ENCODE measurements at regions not wholly inside any gene's neighbourhood (a gene's known extent, or its start where the extent isn't known, plus 50 kb on each side); places are given as distances from the start of the nearest gene placed in this dataset.

DNA sequence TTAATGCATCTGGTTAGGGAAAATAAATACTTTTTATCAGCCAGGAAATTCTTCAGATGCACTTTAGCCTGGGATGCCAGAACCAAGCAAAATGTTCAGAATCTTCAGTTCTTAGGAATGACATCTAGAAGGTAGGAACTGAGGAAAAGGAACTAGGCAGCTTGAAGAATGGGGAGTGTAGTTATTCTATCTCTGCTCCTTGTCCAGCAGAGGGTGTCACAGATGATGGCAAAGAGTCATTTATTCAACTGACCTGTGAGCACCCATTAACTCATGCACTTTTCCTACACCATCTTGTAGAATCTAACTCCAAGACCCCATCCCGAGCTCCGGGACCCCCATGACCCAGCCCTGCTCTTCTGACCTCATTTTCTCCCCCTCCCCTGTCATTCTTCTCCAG is 122.1 kb upstream of the ISX start:
- DNase-seq = no peak

DNA sequence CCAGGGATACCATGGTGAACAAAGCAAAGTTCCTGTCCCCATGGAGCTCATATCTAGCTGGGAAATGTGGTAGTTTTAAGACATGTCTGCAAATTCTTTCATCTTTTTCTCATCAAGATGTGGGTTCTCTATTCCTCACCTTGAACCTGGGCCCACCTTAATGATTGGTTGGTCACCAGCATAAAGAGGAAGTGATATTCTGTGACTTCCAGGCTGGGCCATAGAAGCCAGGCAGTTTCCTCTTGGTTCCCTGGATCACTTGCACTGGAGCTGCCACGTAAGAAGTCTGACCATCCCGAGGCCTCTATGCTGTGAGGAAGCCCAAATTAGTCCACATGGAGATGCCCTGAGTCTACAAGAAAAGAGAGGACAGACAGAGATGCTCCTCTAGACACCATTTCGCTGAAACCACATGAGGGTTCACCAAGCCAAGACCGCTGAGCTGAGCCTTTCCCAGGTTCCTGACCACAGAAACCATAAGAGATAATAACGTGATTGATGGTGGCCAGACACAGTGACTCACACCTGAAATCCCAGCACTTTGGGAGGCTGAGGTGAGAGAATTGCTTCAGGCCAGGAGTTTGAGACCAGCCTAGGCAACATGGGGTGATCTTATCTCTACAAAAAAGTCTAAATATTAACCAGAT is 119.5 kb upstream of the ISX start:
- no peak for DNase-seq

DNA sequence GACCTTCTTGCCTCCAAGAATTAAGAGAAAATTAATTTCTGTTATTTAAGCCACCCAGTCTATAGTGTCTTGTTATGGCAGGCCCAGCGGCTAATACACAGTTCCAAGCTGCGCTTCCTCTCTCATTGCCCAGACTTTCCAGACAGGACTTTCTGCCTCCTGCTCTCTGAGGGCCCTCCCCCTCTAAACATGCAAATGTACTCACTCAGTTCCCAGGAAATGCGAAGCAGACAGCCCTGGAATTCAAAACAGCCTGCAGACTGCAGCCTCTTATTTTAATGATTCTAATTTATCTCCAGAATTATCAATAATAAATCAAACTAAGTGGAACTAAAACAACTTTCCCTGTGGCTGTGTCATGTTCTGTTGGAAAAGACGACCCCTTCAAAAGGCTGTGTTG is 115.5 kb upstream of the ISX start:
- no peak for DNase-seq

DNA sequence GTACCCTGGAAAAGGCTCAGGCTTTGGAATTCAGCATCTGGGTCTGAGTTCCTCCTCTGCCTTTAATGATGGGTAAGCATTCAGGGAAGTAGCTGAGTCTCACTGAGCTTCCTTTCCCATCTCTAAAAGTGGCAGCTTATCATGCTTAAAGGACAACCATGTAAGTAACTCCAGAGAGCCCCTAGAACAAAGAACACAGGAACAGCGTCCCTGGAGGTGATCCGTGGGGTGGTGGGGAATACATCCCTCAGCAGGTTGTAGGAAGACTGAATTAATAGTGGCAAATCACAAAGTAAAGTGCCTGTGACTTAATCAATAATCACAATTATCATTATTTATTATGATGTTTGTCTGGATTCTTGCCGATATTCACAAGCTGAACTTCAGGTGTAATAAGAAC is 114.7 kb upstream of the ISX start:
- DNase-seq = no peak

DNA sequence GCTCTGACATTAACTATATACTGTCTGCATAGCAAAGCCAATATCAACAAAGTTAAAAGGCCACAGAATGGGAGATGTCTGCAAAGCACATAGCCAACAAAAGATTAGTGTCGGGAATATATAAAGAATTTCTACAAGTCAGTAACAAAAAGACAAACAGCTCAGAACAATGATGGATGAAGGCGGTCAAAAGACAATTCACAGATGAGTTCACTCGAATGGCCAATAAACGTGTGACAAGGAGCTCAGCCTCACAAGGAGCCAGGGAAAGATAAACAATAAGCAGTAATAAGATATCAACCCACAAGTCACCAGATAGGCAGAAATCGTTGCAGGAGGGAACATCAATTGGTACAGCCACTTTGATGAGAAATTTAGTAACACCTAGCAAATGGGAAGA is 106.0 kb upstream of the ISX start:
- DNase-seq = no peak

DNA sequence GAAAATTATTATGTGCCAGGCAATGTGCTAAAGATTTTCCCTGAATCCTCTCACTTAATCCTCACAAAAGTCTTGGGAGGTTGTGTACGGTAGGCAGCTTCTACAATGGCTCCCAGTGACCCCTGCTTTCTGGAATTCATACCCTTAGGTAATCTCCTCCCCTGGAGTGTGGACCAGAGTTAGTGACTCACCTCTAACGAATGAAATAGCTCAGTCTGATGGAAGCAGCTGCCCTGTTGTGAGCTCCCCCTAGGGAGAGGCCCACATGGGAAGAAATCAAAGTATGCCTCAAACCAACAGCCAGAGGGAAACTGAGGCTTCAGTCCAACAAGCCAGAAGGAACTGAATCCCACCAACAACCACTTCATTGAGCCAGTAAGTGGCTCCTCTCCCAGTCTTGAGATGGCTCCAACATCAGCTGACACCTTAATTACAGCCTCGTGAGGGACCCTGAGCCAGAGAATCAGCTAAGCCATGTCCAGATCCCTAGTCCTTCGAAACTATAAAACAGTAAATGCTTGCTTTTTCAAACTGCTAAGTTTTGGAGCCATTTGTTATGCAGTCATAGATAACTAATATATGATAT is 98.9 kb upstream of the ISX start:
- DNase-seq = no peak

DNA sequence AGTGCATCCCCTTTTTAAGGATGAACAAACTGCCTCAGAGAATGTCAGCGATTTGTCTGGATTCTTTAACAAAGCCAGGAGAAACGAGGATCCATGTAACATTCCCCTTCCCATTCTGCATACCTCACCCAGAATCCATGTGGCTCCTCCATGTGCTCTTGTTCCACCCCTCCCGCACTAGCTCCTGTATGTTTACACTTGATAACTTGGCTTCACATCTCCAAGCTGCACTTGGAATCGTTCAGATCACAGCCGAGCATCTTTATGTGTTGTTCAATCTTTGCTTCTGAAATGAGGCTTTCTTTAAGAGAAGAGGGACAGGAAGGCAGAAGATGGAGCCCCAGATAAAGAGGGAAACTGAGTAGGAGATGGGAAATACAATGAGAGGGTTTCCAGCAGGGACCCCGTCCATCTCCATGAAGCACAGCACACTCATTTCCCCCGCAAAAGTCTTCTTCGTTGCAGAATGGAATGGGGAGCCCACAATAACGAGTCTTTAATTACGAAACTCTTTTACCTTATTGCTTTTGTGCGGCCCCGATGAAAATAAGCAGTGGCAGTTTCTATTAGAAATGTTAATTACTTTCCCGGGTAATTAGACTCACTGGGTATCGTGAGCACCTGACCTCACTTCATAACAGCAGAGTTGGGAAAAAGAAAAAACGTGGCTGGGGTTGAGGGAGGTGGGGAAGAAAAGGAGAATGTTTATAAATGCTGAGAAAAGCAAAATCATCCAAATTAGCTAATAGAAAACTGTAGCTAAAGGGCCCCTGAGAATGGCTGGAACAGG is 96.8 kb upstream of the ISX start:
- DNase-seq = no peak

DNA sequence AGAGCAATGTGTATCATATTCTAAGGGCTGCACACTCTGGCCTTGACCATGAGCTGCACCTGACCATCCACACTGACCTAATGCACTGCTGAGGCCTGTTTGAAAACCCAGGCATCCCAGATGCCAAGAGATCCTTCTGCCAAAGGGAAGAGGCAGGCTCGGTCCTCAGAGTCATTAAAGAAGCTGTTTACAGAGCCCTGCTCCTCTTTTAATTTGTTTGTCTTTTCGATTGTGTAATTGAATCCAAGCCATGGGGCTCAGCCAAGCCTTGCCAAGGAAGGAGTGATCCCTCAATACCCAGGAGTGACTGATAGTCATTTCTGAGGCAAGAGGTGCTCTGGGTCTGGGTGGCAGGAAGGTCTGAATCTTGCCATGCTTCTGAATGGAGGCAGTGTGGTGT is 94.5 kb upstream of the ISX start:
- no peak for DNase-seq

DNA sequence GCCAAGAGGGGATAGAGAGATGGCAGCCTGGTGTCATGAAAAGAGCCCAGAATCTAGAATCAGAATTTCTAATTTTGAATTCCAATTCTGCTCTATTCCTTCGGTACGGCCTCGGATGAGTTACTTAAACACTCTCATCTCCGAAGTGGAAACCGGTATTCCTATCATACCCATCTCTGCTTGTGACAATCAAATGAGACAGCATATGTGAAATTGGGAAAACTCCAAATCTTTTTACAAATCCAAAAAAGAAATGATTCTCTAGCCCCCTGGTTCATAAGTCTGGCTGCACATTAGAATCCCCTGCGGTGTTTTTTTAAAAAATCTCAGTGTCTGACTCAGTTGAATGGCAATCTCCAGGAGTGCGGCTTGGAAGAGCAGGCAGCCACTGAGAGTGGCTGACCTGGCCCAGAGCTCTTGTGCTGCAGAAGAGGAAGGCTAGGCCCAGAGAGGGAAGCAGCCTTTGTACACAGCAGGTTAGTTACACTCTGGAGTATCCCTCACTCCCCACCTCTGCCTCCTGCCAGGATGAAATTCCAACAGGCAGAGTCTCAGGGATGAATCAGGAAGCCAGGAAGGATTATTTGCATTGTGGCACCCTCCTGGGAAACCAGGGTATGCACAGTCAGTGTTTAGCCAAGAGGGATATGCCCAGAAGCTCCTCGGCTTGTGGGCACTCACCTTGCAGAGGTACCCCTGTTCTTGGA is 93.6 kb upstream of the ISX start:
- DNase-seq = no peak

DNA sequence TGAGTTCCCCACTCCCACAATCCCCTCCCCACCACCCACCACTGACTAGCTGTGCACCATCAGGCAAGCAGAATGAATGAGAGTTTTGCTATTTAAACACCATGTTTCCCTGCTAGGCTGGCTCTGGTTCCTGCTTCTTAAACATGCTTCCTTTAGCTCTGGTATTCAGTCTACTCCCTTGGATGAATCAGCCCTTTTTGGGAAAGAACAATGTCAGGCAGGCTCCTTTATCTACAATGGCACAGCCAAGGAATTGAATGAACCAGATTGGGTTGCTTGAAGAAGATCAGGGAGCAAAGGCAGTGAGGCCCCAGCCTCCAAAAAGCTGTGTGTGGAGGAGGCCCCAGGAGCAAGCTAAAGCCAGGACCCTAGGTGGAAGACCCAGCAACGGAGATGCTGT is 92.9 kb upstream of the ISX start:
- no peak for DNase-seq

DNA sequence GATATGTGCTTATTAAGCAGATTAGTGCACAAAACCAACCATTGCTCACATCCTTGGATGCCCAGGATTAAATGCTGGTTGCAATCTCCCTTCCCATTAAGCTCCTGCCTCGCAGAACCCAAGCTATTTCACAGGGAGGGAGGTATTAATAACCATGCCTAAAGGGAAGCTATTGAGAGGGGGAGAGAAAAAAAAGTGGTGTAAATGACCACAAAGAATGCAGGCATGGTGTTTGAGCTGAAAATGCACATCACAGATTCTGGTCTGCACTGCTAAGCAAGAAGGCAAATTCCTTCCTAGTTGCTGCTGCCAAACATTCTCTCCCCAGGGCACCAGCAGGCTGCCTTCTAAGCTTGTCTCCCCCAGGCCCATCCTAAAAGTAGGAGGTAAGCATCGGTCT is 92.0 kb upstream of the ISX start:
- no peak for DNase-seq

DNA sequence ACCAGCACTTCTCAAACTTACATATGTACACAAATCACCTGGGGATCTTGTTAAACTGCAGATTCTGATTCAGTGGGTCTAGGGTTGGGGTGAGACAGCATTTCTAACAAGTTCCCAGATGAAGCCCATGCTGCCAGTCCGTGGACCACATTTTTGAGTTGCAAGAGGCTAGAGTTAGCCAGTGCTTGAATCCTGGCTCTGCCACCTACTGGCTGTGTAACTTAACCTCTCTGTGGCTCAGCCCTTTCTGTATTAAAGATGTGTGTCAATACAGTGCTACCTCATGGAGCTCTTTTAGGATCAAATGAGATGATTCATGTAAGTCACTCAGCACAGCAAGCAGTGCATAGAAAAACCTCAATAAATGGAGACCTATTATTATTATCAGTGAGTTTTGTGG is 90.2 kb upstream of the ISX start:
- DNase-seq = no peak

DNA sequence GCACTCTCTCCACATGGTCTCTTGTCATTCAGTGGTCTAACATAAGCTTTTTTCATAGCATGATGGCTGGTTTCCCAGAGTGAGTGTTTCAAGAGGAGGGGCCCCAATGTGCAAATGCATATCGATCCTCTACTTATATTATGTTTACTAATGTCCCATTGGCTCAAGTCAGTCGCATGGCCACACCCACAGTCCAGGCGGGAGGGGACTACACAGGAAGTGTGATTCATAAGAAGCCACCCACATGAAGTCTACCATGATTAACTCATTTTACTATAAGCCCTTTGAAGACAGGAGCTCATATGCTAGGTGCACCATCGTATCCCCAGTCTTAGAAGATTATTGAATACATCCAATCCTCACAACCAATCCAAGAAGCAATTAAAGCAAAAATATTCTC is 89.5 kb upstream of the ISX start:
- DNase-seq = no peak

DNA sequence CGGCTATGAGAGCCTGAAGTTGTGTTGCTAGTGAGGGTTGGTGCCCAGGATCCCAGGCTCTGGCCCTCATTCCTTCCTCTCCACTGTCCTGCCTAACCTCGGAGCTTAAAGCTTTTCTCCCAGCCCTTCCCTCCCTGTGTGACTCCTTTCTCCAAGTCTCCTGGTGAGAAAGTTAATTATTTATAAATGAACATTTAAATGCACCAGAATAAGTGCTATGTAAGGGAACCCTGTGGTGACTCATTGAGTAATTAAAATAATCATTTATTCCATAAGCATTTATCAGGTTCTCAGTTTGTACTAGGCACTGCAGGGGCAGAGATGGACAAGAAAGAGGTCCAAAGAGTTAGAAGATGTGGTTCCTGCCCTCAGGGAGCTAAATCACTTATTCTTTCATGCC is 89.1 kb upstream of the ISX start:
- DNase-seq = no peak

DNA sequence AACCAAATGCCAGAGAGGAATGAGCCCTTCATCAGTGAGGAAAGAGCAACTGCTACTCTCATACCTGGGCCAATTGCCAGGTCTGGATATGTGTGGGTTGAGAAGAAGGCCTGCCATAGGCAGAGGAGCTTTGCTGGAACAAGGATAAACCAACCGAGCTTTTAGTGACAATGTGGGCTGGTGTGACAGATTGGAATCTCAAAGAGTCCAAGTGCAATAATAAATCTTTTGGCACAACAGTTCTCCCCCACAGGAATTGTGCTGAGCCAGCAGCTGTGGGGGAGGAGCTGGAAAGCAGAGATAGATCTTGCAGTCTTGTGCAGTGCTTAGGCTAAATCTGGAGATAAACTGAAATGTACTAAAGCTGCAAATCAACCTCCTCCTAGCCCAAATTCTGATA is 79.4 kb upstream of the ISX start:
- DNase-seq = no peak

DNA sequence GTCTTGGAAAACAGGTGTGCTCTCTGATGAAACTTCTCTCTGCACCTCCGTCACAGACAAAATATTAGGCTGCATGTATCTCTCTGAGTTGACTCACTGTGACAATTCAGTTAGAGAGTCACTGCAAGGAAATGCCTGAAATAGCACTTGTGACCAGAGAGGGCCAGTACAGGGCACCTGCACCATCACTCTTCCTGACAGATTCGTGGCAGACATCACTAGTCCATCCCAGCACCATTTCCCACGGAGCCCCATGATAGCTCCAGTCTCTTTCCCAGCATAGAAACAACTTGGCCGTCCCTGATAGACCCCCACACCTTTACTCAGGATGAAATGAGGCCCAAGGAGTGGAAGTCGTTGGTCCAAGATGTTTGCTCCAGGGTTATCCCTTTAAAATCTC is 73.3 kb upstream of the ISX start:
- DNase-seq = no peak

DNA sequence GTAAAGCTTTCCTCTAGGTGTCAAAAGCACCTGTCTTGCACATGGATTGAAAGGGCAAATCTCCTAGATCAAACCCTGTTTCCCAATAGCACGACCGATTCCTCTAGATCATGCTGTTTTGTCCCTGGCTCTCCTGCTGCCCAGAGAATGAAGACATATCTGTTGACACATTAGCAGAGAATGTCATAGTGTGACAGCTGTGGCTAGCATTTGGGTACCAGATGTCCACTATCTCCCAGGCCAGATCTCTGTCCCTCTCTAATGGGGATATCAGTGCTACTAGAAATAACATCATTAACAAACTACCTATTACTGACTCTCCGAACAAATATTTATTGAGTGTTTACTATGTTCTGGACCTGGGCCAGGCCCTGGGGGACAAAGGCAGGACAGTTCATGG is 72.4 kb upstream of the ISX start:
- DNase-seq = no peak

DNA sequence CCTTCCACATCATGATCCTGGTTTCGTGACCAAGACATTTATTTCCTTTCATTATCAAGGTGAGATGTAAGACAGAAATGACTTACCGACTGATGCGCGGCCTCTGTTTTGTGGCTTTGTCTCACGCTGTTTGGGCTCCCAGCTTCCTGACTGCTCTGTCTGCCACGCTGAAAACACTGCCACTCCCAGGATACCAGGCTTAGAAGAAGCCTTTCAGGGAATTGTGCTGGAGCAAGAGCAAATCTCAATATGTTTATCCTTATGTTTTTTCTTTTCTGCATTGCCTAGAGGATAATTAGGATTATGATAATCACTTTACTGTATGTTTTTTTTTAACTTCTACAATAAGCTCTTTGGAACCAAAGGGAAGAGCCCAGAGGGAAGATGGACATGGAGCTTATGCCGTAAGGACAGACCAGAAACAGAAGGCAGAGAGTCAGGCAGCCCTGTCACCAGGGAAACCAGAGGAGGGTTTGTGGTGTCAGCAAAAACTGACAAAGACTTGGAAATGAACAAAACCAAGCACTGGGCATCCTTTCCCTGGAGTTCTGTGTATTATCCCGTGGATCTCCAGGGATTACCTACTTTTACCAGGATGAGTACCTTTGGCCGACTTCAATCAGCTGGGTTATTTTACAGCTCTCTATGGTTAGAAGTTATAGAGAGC is 68.2 kb upstream of the ISX start:
- no peak for DNase-seq

DNA sequence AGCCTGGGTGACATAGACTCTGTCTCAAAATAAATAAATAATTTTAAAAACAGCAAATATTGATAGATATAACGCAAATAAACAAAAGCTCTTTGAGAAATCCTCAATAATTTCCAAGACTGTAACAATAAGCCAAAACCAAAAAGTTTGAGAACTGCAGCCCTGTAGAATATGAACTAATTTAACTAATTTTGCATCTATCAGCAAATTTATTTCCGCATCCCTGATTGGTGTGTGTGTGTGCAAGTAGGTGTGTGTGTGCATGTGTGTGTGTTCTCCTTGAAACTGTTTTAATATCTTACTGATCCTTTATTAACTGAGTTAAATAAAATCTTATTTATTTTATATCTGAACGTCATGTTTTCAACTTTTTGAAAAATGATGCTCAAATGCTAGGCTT is 67.0 kb upstream of the ISX start:
- no peak for DNase-seq

DNA sequence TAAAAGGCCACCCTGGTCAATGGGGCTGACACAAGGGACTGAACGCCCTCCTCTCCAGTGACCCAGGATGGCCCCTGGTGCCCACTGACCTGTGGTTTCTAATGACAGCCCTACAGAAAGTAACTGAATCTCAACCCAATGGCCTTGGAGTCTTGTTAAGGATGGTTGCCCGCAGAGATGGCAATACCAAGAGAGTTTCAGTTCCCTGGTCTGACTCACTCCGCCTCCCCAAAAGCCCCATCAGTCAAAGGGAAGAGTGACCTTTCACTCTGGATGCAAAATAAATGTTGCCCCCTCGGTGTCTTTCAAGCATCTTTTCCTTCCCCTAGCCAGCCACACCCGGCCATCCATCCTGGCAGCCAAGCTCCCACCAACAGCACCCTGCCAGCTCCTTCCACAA is 57.7 kb upstream of the ISX start:
- DNase-seq = no peak

DNA sequence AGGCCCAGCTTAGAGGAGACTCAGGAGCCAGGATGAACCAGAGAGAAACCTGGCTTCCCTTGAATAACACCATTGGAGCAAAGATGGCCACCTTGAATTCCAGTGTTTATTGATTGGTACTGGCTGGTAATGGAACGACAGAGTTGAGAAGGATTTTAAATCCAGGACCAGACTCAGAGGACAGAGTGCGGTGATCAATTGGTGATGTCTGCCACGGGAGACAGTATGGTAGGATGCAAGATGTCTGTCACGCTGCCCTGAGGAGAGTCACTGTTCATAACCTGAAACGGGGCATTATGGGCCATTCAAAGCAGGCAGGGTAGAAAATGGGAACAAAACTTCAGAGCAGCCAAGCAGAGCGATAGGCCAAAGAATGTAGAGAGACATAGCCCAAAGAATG is 55.4 kb upstream of the ISX start:
- no peak for DNase-seq

DNA sequence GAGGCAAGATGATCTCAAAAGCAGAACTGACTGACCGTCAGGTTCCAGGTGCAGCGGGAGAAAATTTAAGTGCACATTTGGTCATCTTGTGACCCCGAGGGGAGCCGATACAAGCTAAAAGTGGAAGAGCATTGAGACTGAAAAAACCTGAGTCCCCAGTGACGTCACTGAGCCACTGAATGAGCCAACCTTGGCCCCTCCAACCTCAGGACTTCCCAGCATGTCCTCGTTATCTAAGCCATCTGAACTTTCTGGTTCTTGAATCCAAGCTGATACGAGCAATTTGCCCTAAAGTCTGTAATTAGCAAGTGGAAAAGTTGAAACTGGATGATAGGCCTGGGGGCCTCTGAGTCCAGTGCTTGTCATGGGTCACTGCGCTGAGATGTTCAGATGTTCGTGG is 51.1 kb upstream of the ISX start:
- DNase-seq = no peak

Measured in RPMI8226 (cell line).